ENCODE measurements at regions not wholly inside any gene's neighbourhood (a gene's known extent, or its start where the extent isn't known, plus 50 kb on each side); places are given as distances from the start of the nearest gene placed in this dataset.

- DNase-seq (ENCODE audit: low read depth) = no peak
Measured at GRCh38 chr4:57682275-57682674, 572.1 kb upstream of the IGFBP7 start.

- DNase-seq (ENCODE audit: low read depth) = no peak
Measured at GRCh38 chr4:57679969-57680368, 569.8 kb upstream of the IGFBP7 start.

DNA sequence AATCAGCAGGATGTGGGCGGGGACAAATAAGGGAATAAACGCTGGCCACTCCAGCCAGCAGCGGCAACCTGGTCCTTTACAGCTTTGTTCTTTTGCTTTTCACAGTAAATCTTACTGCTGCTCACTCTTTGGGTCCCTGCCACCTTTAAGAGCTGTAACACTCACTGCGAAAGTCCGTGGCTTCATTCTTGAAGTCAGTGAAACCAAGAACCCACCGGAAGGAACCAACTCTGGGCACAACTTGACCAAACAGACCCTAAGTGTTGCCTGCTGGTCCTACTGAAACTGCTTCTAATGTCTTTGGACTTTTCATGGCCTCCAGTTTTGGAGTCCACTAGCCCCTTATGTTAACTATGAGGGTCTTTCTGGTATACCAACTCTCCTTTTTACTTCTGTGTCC, 566.2 kb upstream of the IGFBP7 start:
- no peak for DNase-seq (ENCODE audit: low read depth)

DNA sequence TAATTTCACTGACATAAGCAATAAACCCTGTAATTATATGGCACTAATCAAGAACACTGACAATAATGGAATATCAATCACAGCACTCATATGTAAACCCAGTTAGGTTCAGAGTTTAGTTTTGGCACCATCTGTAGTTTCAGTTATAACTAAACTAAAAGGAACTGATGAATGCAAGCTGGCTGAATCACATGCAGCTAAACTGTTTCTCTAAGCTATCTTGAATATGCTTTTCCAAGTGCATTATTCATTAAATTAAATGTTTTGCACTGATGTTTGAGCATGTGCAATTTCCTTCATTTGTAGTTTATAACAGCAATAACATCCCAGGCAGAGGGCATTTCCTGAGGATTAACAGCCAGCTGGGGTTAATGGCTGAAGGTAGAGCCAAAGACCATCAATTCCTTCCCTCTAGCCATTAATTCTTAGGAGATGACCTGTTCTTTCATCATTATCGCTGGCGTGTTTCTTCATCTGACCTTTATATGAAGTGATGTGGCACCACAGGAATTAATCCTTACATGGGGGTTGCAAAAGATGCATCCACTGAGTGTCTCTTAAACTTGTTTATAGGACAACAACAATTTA, 562.8 kb upstream of the IGFBP7 start:
- DNase-seq (ENCODE audit: low read depth) = no peak

- no peak for DNase-seq (ENCODE audit: low read depth)
Measured at GRCh38 chr4:57668621-57669020, 558.4 kb upstream of the IGFBP7 start.

DNA sequence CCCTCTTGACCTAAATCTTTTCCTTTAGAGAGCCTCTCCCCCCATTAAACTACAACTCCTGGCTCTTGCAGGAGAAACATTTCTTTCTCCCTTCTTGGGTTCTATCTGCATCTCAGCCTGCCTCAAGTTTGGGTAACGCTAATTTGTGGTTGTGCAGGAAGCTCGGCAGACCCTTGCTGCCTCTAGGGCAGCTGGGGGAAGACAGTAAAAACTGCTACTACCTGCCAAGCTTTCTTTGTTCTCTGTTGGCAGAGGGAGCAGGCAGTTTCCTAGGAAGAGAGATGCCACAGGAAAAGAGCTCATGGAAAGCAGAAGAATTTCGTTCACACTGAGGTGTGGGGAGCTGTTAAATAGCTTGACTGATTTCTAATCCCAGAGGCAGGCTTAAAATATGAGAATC, 555.6 kb upstream of the IGFBP7 start:
- DNase-seq (ENCODE audit: low read depth) = no peak

- DNase-seq (ENCODE audit: low read depth) = no peak
Measured at GRCh38 chr4:57661517-57662090, 551.4 kb upstream of the IGFBP7 start.

GRCh38 chr4:57658673-57659072, 548.5 kb upstream of the IGFBP7 start:
- no peak for DNase-seq (ENCODE audit: low read depth)

DNA sequence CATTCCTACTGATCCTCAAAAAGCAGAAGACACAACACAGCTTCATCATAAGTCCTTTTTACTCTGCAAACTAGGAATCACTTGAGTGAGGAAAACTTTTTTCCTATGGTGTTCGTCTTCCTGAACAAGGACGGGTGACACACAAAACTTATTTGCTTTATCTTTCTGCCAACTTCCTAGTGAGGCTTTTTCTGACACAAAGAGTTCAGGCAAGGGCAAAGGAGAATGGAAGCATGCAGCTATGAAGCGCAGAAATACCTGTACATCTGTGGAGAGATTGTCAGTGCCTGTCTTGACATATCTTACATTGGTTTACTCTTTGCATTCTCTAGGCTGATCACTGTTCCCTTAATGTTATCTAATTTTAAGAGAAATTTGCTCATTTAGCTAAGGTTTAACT, 548.0 kb upstream of the IGFBP7 start:
- no peak for DNase-seq (ENCODE audit: low read depth)

GRCh38 chr4:57655342-57655741, 545.2 kb upstream of the IGFBP7 start:
- DNase-seq (ENCODE audit: low read depth) = no peak

- no peak for DNase-seq (ENCODE audit: low read depth)
Measured at GRCh38 chr4:57652779-57653178, 542.6 kb upstream of the IGFBP7 start.

- no peak for DNase-seq (ENCODE audit: low read depth)
Measured at GRCh38 chr4:57640391-57641100, 530.4 kb upstream of the IGFBP7 start.

GRCh38 chr4:57639561-57640382, 529.6 kb upstream of the IGFBP7 start:
- DNase-seq (ENCODE audit: low read depth) = no peak

DNA sequence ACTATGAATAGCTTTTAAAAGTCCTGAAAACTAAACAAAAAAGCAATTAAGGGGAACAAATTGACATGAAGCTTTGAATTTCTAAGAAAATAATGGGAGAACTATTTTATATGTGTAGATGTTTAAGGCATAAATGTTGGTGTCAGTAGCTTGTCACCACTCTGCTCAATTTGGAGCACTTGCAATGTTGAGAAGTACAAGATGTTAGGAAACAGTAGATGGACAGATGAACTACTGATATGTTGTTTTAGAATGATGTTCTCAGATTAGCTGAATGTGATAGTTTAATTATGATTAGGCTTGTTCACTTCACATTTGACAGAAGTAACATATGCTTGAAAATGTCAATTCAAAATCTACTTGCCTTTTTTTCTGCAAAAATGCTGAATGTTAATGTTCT, 525.7 kb upstream of the IGFBP7 start:
- DNase-seq (ENCODE audit: low read depth) = no peak

DNA sequence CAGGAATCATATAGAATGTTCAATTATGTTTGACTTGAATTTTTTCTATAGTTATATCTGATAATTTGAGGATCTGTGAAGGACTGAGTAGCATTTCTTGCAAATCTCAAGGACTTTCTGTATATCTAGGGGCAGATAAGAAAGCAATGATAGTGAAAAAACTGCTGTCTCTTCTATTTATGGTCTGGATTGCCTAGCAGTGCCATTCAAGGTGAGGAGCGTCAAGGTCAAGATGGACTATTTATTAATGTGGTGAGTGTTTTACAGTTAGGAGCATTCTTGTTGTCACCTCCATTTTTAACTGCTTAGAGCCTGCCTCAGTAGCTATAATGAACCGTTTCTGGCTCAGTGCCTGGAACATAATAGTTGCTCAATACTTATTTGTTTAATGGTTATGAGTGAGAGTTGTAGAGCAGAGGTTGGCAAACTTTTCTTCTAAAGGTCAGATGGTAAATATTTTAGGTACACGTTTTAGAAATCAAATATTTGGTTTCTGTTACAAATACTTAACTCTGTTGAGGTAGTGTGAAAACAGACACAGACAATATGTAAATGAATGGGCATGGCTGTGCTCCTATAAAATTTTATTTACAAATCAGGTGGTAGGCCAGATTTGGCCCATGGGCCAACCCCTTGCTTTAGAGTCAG, 523.2 kb upstream of the IGFBP7 start:
- no peak for DNase-seq (ENCODE audit: low read depth)

GRCh38 chr4:57632564-57632963, 522.4 kb upstream of the IGFBP7 start:
- DNase-seq (ENCODE audit: low read depth) = no peak

- no peak for DNase-seq (ENCODE audit: low read depth)
Measured at GRCh38 chr4:57631147-57631546, 521.0 kb upstream of the IGFBP7 start.

- DNase-seq (ENCODE audit: low read depth) = no peak
Measured at GRCh38 chr4:57628004-57628403, 517.8 kb upstream of the IGFBP7 start.

GRCh38 chr4:57614257-57614932, 504.2 kb upstream of the IGFBP7 start:
- DNase-seq (ENCODE audit: low read depth) = no peak

GRCh38 chr4:57612279-57612678, 502.1 kb upstream of the IGFBP7 start:
- no peak for DNase-seq (ENCODE audit: low read depth)

DNA sequence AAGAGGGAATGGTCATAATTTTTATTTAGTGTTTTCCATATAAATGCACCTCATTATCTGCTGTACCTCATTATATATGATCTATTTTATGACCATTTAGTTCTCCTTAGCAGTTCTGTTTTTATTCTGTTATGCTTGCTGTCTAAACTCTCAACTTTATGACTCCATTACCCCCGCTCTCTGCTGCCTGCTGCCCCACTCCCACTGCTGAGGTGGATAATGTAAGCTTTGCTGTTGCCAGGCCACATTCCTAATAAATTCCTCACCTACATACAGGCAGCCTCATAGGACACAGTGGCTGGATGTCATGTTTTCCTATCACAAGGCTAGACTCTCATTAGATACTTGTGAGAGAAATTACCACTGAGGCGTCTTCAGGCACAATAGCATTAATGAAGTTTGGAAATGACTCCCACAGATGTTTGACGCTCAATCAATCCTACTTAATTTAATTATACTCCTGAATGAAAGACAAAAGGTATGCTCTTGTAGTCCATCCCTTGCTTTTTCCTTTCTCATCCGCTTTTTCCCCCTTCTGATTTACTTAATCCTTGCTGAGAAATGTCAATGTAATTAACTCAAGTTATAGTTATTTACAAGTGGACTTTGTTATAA, 497.5 kb upstream of the IGFBP7 start:
- no peak for DNase-seq (ENCODE audit: low read depth)
